H1 (cell line): ENCODE measurements at regions not wholly inside any gene's neighbourhood (a gene's known extent, or its start where the extent isn't known, plus 50 kb on each side); places are given as distances from the start of the nearest gene placed in this dataset.

Source experiments
- SRF ChIP-seq: IDR thresholded peaks from 2 replicates; pipeline ENCODE4 v1.6.1; 2011; ENCODE audit warnings: mild to moderate bottlenecking, low read depth, low read length, moderate library complexity

DNA sequence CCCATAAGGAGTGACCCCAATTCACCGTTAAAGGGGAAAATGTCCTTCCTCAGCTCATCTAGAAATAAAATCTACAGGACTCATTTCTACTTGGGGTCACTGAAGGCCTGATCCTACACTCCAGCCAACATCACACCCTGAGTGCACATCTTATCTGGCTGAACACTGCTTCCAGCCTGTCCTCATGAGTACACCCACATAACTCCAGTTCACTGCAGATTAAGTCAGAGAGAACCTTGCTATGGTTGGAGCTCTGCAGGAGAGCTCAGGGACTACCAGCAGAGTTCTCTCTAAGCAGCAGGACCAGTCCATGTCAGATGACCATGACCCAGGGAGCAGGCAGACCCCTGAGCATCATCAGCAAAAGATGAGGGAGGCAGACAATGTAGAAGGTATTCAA lies 126.9 kb upstream of the MAP3K1 start (continued):
- no peak for TF ChIP-seq SRF
